NCI-H526 (cell line): ENCODE measurements at regions not wholly inside any gene's neighbourhood (a gene's known extent, or its start where the extent isn't known, plus 50 kb on each side); places are given as distances from the start of the nearest gene placed in this dataset.

Experiments used
- DNase-seq, 2 experiments: peaks; one replicate each; lab custom pipeline; 2025; lab: John Stamatoyannopoulos, UW

DNA sequence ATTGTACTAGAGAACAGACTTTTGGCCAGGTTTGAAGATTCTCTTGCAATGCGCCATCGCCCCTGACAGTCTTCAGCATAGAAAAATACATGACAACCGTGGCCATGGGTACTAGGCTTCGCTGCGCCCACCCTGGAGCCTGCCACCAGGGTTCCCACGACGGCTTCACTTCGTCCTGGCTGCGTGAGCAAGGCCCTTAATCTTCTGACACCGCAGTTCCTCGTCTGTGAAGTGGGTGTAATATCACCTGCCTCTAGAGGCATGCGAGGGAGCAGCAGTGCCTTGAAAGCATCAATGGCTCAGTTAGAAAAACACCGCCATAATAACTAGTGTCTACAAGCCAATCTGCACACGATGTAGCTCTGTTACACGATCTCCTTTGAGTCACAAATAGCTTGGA, 175.2 kb upstream of the HS6ST1 start:
- no peak for DNase-seq

DNA sequence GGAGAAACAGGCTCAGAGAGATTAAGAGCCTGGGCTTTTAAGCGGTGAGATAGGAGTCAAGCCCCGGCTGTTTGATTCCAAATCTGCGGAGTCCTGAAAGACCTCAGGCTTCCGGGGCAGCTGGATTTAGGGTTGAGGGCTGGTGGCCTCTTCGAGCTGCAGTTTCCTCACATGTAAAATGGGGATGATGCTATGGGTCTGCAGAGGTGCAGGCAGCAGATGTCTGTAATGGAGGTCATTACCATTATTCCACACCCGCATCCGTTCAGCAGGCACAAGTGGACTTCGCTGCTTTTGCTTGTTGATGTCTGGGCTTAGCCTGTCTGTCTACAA, 175.6 kb upstream of the HS6ST1 start:
- no peak for DNase-seq

DNA sequence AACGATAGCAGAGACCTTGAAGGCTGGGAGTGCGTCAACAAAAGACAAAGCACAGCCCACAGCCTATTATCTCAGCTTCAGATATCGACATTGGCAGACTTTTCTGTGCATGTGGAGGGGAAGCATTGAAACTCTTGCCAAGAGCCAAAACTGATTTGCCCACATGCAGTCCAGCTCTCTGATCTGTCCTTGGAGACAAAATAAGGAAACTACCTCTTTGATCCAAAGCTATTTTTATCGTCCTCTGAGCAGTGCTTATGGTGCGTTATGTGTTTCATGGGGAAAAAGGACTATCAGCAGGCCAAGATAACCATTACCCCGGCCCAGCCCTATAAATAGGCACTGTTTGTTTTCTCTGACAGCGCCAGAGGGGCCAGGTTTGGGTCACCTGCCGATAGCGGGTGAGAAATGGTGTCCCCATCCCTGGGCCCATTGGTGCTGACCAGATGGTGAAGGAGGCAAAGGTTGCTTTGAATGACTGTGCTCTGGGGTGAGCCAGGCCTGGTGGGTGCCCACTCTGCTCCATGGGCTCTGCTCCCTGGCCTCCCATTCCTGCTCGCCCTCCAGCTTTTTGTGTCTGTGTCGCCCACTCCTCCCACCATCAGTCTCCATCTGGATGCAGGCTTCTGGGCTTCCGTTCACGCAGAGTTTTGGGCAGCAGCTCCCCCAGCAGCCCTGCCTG, 176.1 kb upstream of the HS6ST1 start:
- DNase-seq: no peak

DNA sequence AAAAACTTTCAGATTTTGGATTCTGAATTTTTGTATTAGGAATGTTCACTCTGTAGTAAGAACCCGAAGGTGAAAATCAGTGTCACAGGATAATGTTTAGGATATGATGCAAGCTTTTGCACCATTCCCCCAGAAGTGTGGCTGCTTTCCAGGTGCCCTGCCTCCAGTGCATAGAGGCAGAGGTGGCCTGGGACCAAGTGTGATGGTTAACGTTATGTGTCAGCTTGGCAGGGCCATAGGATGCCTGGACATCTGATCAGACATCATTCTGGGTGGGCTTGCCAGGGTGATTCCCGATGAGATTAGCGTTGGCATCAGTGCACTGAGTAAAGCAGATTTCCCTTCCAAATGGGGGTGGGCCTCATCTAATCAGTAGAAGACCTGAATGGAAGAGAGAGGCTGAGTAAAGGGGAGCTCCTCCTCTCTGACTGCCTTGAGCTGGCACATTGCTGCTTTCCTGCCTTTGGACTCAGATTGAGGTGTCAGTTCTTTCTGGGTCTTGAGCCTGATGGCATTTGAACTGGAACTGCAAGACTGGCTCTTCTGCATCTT, 177.4 kb upstream of the HS6ST1 start:
- DNase-seq: no peak

DNA sequence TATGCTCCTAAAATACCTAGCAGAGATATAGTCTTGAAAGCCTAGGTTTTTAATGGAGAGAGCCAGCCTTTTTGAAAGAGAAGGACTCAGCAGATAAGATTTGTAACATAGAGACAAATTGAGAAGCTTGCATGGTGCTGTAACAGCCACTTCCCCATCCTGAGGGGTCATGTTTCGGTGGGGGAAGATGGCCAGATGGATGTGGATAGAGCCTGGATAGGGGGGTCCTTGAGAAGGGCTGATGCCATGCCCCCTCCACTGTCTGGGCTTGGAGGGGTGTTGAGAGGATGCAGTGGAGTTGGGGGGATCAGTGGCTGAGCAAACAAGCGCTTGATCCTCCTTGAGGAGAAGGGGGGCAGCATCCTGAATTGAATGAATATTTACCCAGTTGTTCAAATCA, 178.0 kb upstream of the HS6ST1 start:
- no peak for DNase-seq

DNA sequence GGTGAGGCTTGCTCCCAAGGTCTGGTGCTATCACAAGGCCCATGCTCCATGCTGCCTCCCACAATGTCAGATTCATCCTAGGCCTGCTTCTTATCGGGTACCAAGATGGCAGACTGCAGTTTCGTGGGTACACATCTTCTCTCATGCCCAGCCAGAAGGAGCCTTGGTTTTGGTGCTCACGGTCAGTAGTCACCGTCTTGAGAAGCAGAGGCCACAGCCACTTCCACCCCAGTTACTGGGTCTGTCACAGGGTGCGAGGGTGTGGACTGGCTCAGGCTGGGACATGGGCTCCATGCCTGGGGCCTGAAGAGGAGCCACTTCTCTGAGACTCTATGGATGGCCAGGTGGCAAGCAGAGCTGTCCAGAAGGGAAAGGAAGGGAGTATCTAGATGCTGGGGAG, 178.8 kb upstream of the HS6ST1 start:
- no peak for DNase-seq

DNA sequence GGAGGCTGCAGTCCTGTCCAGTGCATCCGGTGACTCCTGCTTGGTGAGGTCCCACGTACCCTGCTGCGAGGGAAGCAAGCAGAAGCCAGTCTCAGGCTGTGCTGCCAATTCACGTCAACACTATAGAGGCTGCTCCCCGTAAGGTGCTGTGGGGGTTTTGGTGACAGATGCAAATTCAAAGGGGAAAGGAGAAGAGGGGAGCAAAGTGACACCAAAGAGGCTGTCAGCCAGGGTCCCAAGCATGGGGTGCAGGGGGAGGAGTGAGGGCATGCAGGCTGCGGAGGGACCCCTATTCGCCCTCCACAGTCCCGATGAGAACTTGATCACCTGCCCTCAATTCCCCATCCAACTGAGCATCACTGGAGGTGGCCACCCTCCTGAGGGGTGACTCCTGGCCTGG, 179.4 kb upstream of the HS6ST1 start:
- no peak for DNase-seq

DNA sequence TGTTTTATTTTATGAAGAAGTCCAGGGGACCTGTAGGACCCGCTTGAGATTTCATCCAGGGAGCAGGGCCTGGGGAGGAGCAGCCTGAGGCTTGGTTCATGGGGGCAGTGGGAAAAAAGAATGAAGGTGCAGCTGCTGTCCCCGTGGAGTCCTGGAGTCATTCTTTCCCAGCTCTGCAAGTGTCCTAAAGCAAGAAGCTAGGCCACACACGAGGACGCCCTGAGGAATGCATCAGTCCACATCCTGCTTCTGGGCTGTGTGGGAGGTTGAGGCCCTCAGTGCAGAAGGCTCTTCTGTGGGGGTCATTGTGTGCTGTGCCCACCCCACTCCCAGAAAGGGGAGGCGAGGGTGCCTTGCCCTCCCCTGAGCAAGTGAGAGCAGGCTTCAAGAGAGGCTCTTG, 179.9 kb upstream of the HS6ST1 start:
- DNase-seq: no peak

DNA sequence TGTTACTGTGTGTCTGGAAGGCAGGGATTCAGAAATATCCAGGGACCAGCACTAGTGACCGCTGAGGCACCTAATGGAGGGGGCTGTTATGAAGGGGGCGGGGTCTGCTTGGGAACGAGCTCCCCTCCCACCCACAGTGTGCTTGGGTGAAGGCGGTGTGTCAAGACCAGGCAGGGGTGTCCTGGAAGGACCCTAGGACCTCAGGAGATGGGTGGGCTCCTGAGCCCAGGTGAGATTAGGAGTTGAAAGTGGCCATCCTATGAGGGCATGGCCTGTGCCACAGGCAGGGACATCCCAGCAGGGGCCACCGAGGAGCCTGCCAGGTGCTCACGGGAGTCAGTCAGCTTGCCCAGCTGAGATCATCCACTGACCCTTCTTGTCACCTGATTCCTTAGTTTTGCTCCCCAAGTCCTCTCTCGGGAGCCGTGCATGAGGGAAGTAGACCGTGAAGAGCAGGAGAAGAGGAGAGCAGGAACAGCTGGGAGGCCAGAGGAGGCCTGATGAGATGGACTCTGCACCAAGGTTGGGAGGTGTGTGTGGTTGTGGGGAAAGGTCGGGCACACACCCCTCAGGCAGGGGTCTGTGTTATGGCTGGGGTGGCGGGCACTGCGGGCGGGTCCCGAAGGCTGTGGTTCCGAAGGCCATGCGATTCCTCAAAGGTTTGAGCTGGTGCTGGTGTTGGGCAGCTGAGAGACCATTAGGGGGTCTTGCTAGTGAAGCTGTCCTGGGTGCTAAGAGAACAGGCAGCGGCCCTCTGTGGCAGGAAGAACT, 180.9 kb upstream of the HS6ST1 start:
- peak in 1 of 2 experiments; percentile 14 for DNase-seq

DNA sequence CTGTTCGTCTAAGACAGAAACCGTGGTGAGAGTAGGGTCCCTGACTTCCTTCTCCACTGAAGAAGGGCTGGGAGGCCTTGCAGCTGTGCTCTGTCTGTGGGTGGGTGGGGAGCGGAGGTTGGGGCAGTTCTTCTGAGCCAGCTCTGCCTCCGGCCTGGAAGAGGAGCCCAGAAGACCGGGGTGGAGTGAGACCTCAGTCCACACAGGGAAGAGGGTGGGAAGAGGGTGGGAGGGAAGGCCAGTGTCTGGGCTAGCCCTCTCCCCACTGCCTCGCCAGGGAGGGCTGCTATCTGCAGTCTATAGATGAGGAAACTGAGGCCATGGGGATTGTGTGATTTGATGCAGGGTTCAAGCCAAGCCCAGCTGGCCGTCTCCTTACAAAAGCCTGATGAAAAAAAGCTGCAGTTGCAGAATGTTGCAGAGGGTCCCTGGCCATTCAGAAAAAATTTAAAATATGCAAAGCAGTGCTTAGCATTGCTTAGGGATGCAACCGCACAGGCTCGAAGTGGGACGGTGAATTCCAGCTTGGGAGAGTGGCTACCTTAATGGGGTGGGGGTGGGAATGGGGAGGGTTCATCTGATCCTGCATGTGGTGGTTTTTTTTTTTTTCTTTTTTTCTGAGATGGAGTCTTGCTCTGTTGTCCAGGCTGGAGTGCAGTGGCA, 181.6 kb upstream of the HS6ST1 start:
- peak in 1 of 2 experiments; percentile 9 for DNase-seq

DNA sequence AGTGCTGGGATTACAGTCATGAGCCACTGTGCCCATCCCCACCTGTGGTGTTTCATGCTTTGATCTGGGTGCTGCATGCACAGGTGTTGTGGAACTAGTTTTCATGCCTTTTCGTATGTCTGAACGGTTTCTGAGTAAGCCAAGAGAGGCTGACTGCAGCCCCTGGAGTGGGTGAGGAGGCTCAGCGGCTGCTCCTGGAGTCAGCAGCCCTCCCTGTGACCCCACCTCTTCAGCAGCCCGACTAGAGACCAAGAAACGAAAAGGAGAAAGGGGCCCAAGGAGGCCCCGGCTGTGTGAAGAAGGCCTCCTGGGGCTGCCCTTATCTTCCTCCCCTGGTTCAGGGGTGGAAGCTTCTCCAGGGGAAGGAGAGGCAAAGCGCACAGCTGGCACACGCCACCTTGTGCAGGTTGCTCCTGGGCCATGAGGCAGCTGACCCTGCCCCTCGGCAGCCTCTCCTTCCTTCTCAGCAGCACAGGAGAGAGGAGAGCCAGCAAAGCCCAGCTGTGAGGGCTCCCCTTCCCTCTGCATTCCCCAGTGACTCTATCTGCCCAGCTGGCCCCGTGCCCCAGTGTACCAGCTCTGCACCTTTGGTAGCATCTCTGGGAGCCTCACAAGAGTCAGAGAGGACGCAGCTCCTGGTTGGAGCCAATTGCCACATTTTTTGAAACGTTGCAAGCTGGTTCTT, 182.5 kb upstream of the HS6ST1 start:
- DNase-seq: no peak

DNA sequence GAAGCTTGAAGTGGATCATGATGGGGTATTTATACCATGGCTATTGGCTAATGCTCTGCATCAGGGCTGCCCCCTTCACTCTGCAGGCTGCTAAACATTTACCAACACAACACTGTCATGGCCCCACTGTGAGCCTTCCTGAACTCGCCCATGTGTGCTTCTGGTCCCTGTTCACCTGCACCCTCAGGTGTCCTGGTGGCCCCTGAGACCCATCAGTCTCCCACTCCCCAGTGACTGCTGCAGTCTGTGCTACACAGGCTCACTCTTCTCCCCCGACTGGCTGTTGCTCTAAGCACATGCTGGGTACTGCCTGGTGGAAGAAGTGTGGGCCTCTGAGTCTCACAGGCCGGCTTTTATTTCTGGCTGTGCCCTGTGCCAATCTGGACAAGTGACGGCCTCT, 183.0 kb upstream of the HS6ST1 start:
- no peak for DNase-seq

DNA sequence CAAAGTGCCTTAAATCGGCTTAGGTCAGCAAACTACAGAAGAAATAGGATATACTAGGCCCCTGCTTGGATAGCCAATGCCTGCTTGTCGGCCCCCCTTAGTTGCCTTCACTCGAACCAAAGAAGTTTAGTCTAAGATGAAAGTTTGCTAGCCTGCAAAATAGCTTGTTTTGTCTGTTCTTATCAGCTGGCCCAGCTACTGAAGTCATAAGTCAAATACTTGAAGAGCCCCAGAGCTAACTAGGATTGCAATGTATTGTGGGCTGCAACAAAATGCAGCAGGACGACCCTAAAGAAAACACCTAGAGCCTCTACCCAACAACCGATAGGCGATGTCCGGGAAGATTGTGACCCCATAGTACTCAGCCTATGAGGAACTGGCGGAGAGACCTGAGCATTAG, 183.5 kb upstream of the HS6ST1 start:
- no peak for DNase-seq

DNA sequence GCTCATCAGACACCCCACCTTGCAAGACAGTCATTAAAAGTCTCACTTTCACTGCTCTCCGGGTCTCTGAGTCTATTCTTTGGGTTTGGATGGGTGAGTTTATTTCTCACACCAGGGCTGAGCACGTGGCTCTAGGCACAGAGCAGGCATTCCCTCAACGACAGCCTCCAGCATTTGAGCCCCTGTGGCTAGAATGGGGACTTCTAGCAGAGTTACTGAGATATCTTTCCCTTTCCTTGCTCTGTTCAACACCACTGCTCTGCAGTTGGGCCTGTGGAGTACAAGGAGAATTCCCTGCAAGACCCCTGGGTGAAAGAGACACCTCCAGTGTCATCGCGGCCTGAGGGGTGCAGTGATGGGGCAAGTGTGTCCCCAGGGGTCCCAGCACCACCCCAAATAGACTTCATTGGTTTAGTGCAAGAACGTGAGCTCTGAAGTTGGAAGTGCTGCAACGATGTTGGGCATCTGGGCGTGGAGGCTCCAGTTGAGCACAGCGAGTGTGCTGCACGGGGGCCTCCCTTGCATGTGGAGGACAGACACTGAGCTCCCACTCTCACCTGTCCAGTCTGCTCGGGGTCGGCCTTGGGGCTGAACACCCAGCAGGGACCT, 184.1 kb upstream of the HS6ST1 start:
- DNase-seq: no peak

DNA sequence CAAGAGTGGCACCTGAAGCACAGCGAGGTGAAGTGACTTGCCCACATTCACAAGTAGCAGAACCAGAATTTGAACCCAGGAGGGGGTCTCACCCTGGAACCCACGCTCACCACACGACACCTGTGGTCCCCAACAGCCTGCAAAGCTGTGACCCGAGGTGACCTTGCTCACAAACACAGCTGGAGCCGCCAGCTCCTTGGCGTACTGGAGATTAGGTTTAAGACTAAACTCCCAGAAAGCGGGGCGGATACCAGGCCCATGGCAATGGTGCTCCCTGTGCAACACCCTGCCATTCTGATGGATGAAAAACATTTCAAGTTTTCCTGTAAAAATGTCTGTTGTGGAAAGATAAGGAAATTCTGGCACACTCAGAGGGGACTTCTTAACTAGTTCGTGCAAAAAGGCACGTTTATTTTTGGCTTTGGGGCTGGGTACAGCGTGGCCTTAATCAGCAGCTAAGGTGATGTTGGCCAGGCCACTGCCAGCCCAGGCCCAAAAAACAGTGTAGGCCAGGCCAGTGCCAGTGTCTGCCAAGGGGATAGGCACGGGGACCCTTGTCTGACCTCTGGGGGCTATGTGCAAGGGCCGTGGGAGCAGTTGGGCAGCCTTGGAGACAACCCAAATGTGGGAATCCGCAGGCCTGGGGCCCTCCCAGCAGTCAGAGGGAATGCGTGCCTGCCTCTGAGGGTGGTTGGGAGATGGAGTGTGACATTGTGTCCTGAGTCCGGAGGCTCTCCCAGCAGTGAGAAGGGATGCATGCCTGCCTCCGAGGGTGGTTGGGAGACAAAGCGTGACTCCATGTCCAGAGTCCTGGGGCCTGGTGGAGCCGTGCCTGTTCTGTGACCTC, 185.0 kb upstream of the HS6ST1 start:
- no peak for DNase-seq

DNA sequence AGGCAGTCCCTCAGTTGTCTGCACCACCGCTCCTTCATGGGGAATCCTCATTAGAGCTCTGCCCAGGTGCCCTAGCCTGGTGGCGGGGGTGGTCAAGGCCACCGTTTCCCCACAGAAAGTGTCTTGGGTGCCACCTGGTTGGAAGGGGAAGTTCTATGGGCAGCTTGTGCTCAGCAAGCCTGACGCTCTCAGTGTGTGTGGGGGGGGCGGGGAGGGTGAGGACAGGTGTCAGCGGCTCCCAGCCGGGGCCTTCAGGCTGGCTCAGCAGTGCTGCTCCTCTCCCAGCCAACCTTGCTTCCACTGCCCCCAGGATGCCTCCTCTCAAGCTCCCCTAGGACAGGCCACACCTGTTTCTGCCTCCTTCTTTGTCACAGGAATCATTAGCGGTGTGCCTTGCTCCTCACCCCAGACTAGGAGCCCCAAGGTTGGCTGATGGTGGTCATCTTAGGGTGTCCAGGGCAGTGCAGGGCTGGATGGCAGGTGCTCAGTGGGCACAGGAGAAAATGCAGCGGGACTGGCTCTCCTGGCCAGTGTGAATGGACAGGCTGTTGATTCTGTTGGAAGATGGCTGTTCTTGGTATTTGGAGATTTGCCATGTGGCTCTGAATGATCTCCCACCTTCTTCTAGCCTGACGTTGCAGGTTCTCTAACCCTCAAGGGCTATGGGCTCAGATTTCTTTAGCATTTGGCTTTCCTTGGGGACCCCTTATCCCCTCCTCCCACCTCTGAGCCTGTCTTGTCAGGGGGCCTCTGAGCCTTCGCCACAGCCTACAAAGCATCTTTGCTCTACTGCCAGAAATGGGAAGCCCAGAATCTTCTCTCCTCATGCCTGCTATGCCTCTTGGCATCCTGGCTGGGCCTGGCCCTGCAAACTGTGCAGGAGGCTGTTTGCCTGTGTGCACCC, 185.8 kb upstream of the HS6ST1 start:
- DNase-seq: no peak

DNA sequence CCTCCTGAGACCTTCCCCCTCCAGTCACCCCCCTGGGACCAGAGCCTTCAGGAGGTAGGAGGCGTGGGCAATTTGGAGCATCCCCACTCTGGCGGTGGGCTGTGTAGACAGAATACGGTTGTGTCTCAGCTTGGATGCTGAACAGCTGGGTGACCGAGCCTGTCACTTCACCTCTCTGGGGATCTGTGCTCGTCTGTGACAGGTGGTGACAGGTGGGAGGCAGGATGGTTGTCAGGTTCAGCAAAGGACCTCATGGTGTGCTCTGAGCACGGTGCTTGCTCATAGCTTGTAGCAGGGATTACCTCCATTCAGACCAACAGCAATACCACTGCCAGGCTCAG, 186.5 kb upstream of the HS6ST1 start:
- no peak for DNase-seq

DNA sequence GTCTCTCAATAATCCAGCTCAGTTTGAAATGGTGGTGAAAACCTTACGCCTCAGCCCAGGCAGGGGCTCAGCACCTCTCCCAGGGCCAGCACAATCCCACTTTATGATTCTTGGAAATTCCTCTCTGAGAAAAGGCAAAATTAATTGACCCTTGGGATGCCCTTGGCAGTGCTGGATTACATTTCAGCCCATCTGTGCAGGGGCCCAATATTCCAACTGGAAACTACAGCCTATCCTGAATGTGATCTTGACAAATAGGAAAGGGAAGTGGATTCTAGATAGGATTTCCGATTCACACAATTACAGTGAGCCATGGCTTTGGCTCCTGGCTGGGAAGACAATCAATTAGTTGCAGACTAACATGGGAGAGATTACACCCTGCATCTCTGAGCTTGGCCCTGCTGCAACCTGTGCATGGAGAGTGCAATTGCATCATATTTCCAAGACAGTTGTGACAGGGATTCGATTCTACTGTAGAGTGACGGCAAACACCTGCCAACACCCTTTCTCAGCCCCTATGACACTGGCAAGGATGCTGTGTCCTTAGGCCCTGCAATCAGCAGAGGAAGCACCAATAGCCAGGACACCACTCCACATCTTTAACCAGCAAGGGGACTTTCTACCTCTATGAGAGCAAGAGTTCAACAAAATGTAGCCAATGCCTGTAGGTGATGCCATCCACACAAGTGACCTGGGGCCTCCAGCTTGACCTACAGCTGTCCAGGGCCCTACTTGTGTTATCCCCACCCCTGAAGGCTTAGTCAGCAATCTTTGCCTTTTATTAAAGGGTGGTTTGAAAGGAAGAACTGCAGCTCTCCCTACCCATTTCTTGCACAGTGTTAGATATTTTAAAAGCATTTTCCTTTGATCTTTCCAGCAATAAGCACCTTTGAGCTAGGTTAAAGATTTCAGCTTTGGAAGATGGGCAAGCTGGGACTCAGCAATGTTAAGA, 187.2 kb upstream of the HS6ST1 start:
- DNase-seq: no peak

DNA sequence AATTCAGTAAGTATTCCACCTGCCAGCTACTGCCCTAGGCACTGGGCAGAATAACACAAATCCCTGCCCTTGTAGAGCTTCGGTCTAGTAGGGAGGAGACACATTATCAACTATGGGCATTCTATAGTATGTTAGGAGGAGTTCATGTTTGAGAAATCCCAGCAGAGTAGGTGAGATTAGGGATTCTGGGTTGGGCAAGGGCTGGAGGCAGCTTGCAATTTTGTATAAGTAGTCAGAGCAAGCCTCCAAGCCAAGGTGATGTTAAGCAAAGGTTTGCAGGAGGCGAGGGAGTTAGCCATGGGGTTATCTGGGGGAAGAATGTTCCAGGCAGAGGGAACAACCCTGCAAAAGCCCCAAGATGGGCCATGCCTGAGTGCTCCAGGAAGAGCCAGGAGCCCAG, 187.9 kb upstream of the HS6ST1 start:
- no peak for DNase-seq
